Activated CD4-positive, alpha-beta T cell treated with anti-CD3 and anti-CD28 coated beads, Interleukin-2, amount 10 ng/mL, durations not matched to agents 24 days and 14 days (primary cell): ENCODE measurements at regions not wholly inside any gene's neighbourhood (a gene's known extent, or its start where the extent isn't known, plus 50 kb on each side); places are given as distances from the start of the nearest gene placed in this dataset.

Experiments
- DNase-seq: peaks from one replicate; pipeline ENCODE4 v3.0.0; 2022
- H3K27ac Mint-ChIP-seq: one replicate; pipeline ENCODE4 v1.8.0; 2022; ENCODE audit warnings: mild to moderate bottlenecking, mixed read lengths
- H3K27me3 Mint-ChIP-seq: one replicate; pipeline ENCODE4 v1.8.0; 2022; ENCODE audit warnings: mixed read lengths
- H3K36me3 Mint-ChIP-seq: one replicate; pipeline ENCODE4 v1.8.0; 2022; ENCODE audit warnings: low read depth, mild to moderate bottlenecking, mixed read lengths
- H3K4me1 Mint-ChIP-seq: one replicate; pipeline ENCODE4 v1.8.0; 2021; ENCODE audit warnings: mixed read lengths
- H3K4me3 Mint-ChIP-seq: one replicate; pipeline ENCODE4 v1.8.0; 2022; ENCODE audit warnings: mild to moderate bottlenecking, moderate library complexity, mixed read lengths
- H3K9me3 Mint-ChIP-seq: one replicate; pipeline ENCODE4 v1.8.0; 2021; ENCODE audit warnings: mixed read lengths
- intact Hi-C: fragments of 100-400 bp; cut with micrococcal nuclease; formaldehyde crosslinking; loops from one replicate; pipeline ENCODE4 v1.15.1; 2023

- peaks cover 21% of the 10 kb centered on the region for H3K36me3 Mint-ChIP-seq
- no peak overlapping the region for H3K4me3 Mint-ChIP-seq
- no peaks in the 10 kb centered on the region for H3K27me3 Mint-ChIP-seq
- H3K9me3 Mint-ChIP-seq = peaks cover 26% of the 10 kb centered on the region
- no peak for DNase-seq
- no peak overlapping the region for H3K27ac Mint-ChIP-seq
- H3K4me1 Mint-ChIP-seq = peaks cover 10% of the 10 kb centered on the region
- intact Hi-C loops = loop anchor here (10.0 kb wide), 1 partner anchor 116 kb away; no protein-coding TSS in a partner anchor
Measured at GRCh38 chr2:195368249-195369217, 288.5 kb upstream of the SLC39A10 start.

DNA sequence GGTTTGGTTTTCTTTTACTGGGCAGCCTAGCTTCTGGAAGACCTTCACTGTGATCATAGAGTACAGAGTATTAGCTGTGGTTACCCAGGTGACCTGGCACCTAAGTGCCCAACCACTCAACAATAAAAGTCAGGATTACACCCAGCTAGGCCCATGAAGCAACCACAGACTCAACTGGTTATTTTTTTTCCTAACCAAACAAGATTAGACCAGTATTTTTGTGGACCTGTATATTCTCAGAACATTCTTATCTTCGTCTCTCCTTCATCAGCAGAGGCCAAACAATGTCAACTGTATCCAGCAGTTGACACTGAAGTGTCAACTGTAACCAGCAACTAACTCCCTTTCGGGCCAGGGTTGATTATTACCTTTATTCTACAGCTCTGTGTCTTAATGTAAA, 289.2 kb upstream of the SLC39A10 start:
- Mint-ChIP-seq H3K27me3 (no peaks in the 10 kb centered on the region), H3K9me3 (peaks cover 27% of the 10 kb centered on the region), H3K36me3 (peaks cover 22% of the 10 kb centered on the region), H3K4me1 (peaks cover 10% of the 10 kb centered on the region), H3K4me3 (no peak overlapping the region), H3K27ac (no peak overlapping the region)
- intact Hi-C loops = loop anchor here (10.0 kb wide), 1 partner anchor 117 kb away; no protein-coding TSS in a partner anchor
- DNase-seq = no peak

DNA sequence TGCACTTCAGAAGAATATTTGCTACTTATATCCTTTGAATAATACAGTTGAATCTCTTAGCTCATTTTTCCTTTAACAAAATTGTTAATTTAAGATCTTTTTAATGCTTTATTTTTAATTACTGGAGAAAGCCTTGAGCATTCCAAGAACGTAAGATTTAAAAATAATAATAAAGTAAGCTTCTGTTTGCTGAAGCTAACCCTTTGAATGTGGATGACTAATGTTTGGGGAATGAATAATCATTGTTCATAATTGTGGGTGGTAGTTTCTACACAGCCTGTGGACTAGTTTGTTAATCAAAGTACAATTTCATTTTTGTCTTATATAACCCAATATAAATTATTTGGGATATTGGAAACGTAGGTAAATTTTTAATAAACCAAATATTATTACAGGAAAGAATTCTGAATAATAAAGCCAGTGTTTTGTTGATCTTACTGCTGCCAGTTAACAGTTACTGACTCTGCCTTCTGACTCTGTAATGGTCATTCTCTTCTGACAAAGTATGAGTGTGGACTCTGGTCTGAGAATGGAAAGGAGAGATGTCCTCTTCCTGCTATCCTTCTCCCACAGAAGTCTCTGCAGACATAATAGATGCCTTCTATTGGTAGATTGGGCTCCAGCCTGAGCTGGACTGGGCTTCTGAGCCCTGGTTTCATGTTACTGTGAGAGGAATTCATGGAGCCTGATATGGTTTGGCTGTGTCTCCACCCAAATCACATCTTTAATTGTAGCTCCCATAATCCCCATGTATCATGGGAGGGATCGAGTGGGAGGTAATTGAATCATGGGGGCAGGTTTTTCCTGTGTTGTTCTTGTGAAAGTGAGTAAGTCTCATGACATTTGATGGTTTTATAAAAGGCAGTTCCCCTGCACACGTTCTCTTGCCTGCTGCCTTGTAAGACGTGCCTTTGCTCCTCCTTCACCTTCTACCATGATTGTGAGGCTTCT, 292.7 kb upstream of the SLC39A10 start:
- intact Hi-C loops = loop anchor here (5.0 to 10.0 kb wide), 4 partner anchors 121 to 293 kb away; partner anchors contain the start of gene SLC39A10
- Mint-ChIP-seq H3K4me3 (no peak overlapping the region), H3K27me3 (no peaks in the 10 kb centered on the region), H3K4me1 (peaks cover 21% of the 10 kb centered on the region), H3K36me3 (peaks cover 25% of the 10 kb centered on the region), H3K27ac (peak overlapping the region; percentile 40), H3K9me3 (peaks cover 37% of the 10 kb centered on the region)
- DNase-seq = no peak

DNA sequence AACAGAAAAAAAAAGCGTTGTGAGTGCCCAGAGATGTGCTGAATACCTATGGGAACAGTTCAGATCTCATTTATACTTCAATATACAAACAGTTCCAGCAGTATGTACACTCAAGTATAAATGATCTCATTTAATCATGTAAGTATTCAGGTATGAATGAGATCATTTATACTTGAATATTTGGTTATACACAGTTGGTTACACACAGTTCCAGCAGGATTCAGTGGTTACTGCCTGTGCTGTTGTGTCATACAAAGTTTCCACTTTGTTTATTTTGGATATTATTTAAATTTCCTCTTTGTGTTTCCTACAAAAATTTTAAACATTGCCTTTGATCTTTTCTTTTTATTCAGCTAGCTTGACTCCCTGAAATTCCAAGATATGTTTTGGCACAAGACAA, 293.5 kb upstream of the SLC39A10 start:
- Mint-ChIP-seq H3K4me1 (peaks cover 28% of the 10 kb centered on the region), H3K27ac (no peak overlapping the region), H3K27me3 (no peaks in the 10 kb centered on the region), H3K36me3 (peaks cover 25% of the 10 kb centered on the region), H3K4me3 (no peak overlapping the region), H3K9me3 (peaks cover 38% of the 10 kb centered on the region)
- intact Hi-C loops = loop anchor here (5.0 to 10.0 kb wide), 4 partner anchors 121 to 294 kb away; partner anchors contain the start of gene SLC39A10
- DNase-seq = no peak

DNA sequence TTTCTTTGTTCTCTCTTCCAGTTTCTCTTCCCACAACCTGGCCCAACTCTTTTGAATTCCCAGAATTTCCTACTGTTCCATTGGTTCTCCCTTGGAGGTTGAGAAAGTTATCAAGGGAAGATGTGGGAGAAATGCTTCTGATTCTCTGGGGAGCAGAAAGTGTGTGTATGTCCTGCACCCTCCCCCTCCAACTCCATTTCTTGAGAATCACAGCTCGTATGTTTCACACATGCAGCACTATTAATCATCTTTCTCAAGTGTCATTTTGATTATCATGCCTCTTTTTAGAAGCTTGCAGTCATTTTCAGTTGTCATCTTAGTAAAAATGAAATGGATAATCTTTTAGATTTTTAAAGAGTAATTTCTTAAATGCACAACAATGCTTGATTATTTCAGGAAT, 296.8 kb upstream of the SLC39A10 start:
- intact Hi-C loops = loop anchor here (5.0 to 10.0 kb wide), 4 partner anchors 125 to 297 kb away; partner anchors contain the start of gene SLC39A10

DNA sequence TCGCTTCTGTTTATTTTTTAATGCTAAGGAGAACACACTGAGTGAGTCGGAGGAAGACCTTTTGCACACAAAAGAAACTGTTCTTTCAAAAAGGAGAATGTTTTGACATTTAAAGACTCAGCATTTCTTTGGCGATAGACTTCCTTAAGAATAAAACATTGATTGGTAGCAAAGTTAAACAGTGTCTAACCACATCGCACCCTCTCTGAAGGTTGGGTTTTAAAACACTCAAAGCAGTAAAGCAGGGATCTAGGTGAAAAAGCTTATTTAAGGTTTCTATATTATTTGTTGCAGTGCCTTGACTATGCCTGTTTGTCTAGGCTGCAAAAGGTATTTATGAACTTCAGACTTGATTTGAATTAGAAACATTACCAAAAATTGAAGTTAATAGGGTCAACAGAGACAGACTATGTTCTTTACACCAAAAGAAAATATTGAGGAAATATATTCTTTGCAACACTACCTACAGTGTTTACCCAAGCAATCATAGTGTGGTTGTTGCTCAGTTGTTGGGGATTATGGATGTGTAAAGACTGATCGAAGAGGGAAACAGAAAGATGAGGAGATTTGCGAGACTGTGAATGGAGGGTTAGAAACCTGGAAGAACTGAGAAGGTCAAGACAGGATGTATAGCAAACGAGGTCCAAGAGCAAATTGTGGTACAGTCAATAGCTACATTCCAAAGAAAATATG, 297.8 kb upstream of the SLC39A10 start:
- peak overlapping the region; percentile 2 for H3K4me3 Mint-ChIP-seq
- H3K27ac Mint-ChIP-seq = no peak overlapping the region

More for the DNA sequence above, 296.8 kb upstream of the SLC39A10 start:
- Mint-ChIP-seq H3K4me1 (peaks cover 33% of the 10 kb centered on the region), H3K36me3 (peaks cover 15% of the 10 kb centered on the region), H3K27me3 (no peaks in the 10 kb centered on the region), H3K27ac (peak overlapping the region; percentile 67), H3K4me3 (peak overlapping the region; percentile 43), H3K9me3 (peaks cover 38% of the 10 kb centered on the region)
- DNase-seq = no peak

GRCh38 chr2:195356920-195357440, 300.0 kb upstream of the SLC39A10 start:
- Mint-ChIP-seq H3K27me3 (no peaks in the 10 kb centered on the region), H3K9me3 (peaks cover 21% of the 10 kb centered on the region), H3K36me3 (peaks cover 2% of the 10 kb centered on the region), H3K4me3 (no peak overlapping the region), H3K4me1 (peaks cover 20% of the 10 kb centered on the region), H3K27ac (no peak overlapping the region)
- no peak for DNase-seq
- intact Hi-C loops = no loop called here

More for the DNA sequence above, 297.8 kb upstream of the SLC39A10 start:
- H3K9me3 Mint-ChIP-seq = peaks cover 28% of the 10 kb centered on the region
- peaks cover 23% of the 10 kb centered on the region for H3K4me1 Mint-ChIP-seq
- H3K36me3 Mint-ChIP-seq = peaks cover 6% of the 10 kb centered on the region
- no peaks in the 10 kb centered on the region for H3K27me3 Mint-ChIP-seq
- no peak for DNase-seq
- intact Hi-C loops = no loop called here

- peaks cover 19% of the 10 kb centered on the region for H3K9me3 Mint-ChIP-seq
- peaks cover 19% of the 10 kb centered on the region for H3K4me1 Mint-ChIP-seq
- H3K4me3 Mint-ChIP-seq = no peak overlapping the region
- no peaks in the 10 kb centered on the region for H3K27me3 Mint-ChIP-seq
- no peak overlapping the region for H3K27ac Mint-ChIP-seq
- DNase-seq = no peak
- intact Hi-C loops = no loop called here
- peaks cover 2% of the 10 kb centered on the region for H3K36me3 Mint-ChIP-seq
Measured at GRCh38 chr2:195356026-195356425, 301.0 kb upstream of the SLC39A10 start.

DNA sequence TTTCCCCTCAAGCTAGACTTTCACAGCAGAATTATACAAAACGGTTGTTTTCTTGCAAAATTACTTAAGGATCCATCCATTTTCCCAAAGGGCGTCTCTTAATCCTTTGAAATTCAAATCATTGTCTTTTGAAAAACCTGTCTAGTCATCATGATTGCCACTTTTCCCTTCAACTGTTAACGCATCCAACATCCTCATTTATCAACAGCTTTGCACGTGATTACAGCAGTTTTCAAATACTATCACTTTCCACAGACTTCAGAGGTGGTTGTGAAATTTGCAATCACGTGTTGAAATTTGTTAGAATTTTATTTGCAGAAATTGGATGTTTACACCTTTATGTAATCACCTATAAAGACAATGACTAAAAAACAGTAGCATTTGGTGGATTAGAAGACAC, 304.4 kb upstream of the SLC39A10 start:
- peaks cover 2% of the 10 kb centered on the region for H3K36me3 Mint-ChIP-seq
- no peak overlapping the region for H3K4me3 Mint-ChIP-seq
- no peak for DNase-seq
- no peaks in the 10 kb centered on the region for H3K27me3 Mint-ChIP-seq
- intact Hi-C loops = no loop called here
- peaks cover 12% of the 10 kb centered on the region for H3K9me3 Mint-ChIP-seq
- H3K27ac Mint-ChIP-seq = no peak overlapping the region
- H3K4me1 Mint-ChIP-seq = no peaks in the 10 kb centered on the region

- H3K27me3 Mint-ChIP-seq = no peaks in the 10 kb centered on the region
- H3K9me3 Mint-ChIP-seq = peaks cover 23% of the 10 kb centered on the region
- no peaks in the 10 kb centered on the region for H3K36me3 Mint-ChIP-seq
- DNase-seq = no peak
- intact Hi-C loops = no loop called here
- H3K4me3 Mint-ChIP-seq = no peak overlapping the region
- H3K27ac Mint-ChIP-seq = no peak overlapping the region
- peaks cover 5% of the 10 kb centered on the region for H3K4me1 Mint-ChIP-seq
Measured at GRCh38 chr2:195343942-195344530, 313.0 kb upstream of the SLC39A10 start.

GRCh38 chr2:195343540-195343939, 313.5 kb upstream of the SLC39A10 start:
- H3K4me3 Mint-ChIP-seq = no peak overlapping the region
- intact Hi-C loops = no loop called here
- H3K27ac Mint-ChIP-seq = no peak overlapping the region
- no peaks in the 10 kb centered on the region for H3K36me3 Mint-ChIP-seq
- H3K27me3 Mint-ChIP-seq = no peaks in the 10 kb centered on the region
- DNase-seq = no peak
- peaks cover 5% of the 10 kb centered on the region for H3K4me1 Mint-ChIP-seq
- H3K9me3 Mint-ChIP-seq = peaks cover 24% of the 10 kb centered on the region

GRCh38 chr2:195342061-195342460, 315.0 kb upstream of the SLC39A10 start:
- peaks cover 27% of the 10 kb centered on the region for H3K9me3 Mint-ChIP-seq
- H3K36me3 Mint-ChIP-seq = no peaks in the 10 kb centered on the region
- H3K4me1 Mint-ChIP-seq = peaks cover 13% of the 10 kb centered on the region
- no peak overlapping the region for H3K4me3 Mint-ChIP-seq
- no peak for DNase-seq
- no peak overlapping the region for H3K27ac Mint-ChIP-seq
- no peaks in the 10 kb centered on the region for H3K27me3 Mint-ChIP-seq
- intact Hi-C loops = no loop called here
